ENCODE measurements at regions not wholly inside any gene's neighbourhood (a gene's known extent, or its start where the extent isn't known, plus 50 kb on each side); places are given as distances from the start of the nearest gene placed in this dataset.

GRCh38 chr21:21807598-21807903, 809.3 kb downstream of the NCAM2 start (continued):
- TF ChIP-seq CHD7 (IDR thresholded peaks at IDR 0.05; ENCODE audit: insufficient replicate concordance, low read length), result no peak
- no peak for TF ChIP-seq SP1 (IDR thresholded peaks at IDR 0.05; ENCODE audit: low read depth, low read length)
- no peak for TF ChIP-seq TEAD4 (IDR thresholded peaks at IDR 0.05; ENCODE audit: low read depth, low read length)
- no peak for TF ChIP-seq YY1 (IDR thresholded peaks at IDR 0.05; ENCODE audit: low read depth, low read length)
- no peak for TF ChIP-seq BACH1 (IDR thresholded peaks at IDR 0.05; ENCODE audit: low read length)
- no peak for TF ChIP-seq SP2 (IDR thresholded peaks at IDR 0.05; ENCODE audit: low read length)
- no peak for TF ChIP-seq KDM1A (IDR thresholded peaks at IDR 0.05; ENCODE audit: borderline replicate concordance, low read length)

All from H1 (cell line).